ES-I3 (cell line): ENCODE measurements at regions not wholly inside any gene's neighbourhood (a gene's known extent, or its start where the extent isn't known, plus 50 kb on each side); places are given as distances from the start of the nearest gene placed in this dataset.

Experiments
- H3K36me3 ChIP-seq: 2 replicates; pipeline ENCODE4 v1.6.1; 2013; ENCODE audit warnings: mild to moderate bottlenecking, low read length, control low read depth, moderate library complexity; ENCODE audit not compliant: insufficient read depth
- H3K4me1 ChIP-seq: 2 replicates; pipeline ENCODE4 v1.6.1; 2013; ENCODE audit warnings: mild to moderate bottlenecking, control low read depth, low read length; ENCODE audit not compliant: insufficient read depth
- H3K9ac ChIP-seq: 2 replicates; pipeline ENCODE4 v1.6.1; 2013; ENCODE audit warnings: low read depth, mild to moderate bottlenecking, low read length, moderate library complexity
- H3K9me3 ChIP-seq: 2 replicates; pipeline ENCODE4 v1.6.1; 2013; ENCODE audit warnings: mild to moderate bottlenecking, low read length, moderate library complexity; ENCODE audit not compliant: control insufficient read depth, insufficient read depth

- no peak overlapping the region for H3K9ac ChIP-seq
- H3K9me3 ChIP-seq = peaks cover 6% of the 10 kb centered on the region; the same call in 1 of the 2 replicates
These were observed 232.6 kb downstream of the VRK1 start for GRCh38 chr14:97029800-97030199.

DNA sequence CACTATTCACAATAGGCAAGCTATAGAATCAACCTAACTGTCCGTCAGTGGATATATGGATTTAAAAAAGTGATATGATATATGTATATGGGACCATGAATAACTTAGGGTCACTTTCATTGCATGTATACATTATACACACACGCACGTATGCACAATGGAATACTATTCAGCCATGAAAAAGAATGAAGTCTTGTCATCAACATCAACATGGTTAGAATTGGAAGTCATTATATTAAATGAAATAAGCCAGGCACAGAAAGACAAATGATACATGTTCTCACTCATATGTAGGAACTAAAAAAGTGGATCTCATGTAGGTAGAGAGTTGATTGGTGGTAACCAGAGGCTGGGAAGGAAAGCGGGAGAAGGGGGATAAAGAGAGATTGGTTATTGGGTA lies 234.3 kb downstream of the VRK1 start:
- Histone ChIP-seq H3K4me1 (peaks cover 25% of the 10 kb centered on the region), H3K36me3 (no peaks in the 10 kb centered on the region), H3K9me3 (peaks cover 6% of the 10 kb centered on the region; the same call in 1 of the 2 replicates), H3K9ac (no peak overlapping the region)

More at GRCh38 chr14:97029800-97030199, 232.6 kb downstream of the VRK1 start:
- Histone ChIP-seq H3K4me1 (peaks cover 37% of the 10 kb centered on the region), H3K36me3 (no peaks in the 10 kb centered on the region)

- Histone ChIP-seq H3K36me3 (no peaks in the 10 kb centered on the region), H3K4me1 (peaks cover 4% of the 10 kb centered on the region), H3K9me3 (peaks cover 6% of the 10 kb centered on the region; the same call in 1 of the 2 replicates), H3K9ac (peak overlapping the region; percentile 63; the same call in 1 of the 2 replicates)
These were observed 236.4 kb downstream of the VRK1 start for GRCh38 chr14:97033556-97034081.

- no peaks in the 10 kb centered on the region for H3K4me1 ChIP-seq
- no peaks in the 10 kb centered on the region for H3K36me3 ChIP-seq
- H3K9ac ChIP-seq = no peak overlapping the region
- peaks cover 10% of the 10 kb centered on the region for H3K9me3 ChIP-seq
These were observed 239.1 kb downstream of the VRK1 start for GRCh38 chr14:97036086-97036852.

- Histone ChIP-seq H3K9me3 (peaks cover 4% of the 10 kb centered on the region; the same call in 1 of the 2 replicates), H3K9ac (no peak overlapping the region), H3K4me1 (no peaks in the 10 kb centered on the region), H3K36me3 (no peaks in the 10 kb centered on the region)
These were observed 242.7 kb downstream of the VRK1 start for GRCh38 chr14:97039717-97040363.

GRCh38 chr14:97046967-97047366 lies 249.8 kb downstream of the VRK1 start:
- H3K9ac ChIP-seq = no peak overlapping the region
- H3K4me1 ChIP-seq = no peaks in the 10 kb centered on the region
- no peaks in the 10 kb centered on the region for H3K36me3 ChIP-seq
- H3K9me3 ChIP-seq = no peaks in the 10 kb centered on the region

DNA sequence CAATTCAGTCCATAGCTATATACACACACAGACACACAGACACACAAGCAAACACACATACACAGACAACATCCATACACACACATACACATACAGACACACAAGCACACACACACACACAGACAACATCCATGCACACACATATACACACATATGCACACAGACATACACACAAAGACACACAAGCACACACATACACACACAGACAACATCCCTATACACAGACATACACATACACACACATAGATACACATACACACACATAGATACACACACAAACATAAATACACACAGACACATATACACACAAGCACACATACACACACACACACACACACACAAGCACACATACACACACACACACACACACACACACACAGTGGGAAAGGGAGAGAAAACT lies 254.8 kb downstream of the VRK1 start:
- H3K4me1 ChIP-seq = no peaks in the 10 kb centered on the region
- no peaks in the 10 kb centered on the region for H3K9me3 ChIP-seq

DNA sequence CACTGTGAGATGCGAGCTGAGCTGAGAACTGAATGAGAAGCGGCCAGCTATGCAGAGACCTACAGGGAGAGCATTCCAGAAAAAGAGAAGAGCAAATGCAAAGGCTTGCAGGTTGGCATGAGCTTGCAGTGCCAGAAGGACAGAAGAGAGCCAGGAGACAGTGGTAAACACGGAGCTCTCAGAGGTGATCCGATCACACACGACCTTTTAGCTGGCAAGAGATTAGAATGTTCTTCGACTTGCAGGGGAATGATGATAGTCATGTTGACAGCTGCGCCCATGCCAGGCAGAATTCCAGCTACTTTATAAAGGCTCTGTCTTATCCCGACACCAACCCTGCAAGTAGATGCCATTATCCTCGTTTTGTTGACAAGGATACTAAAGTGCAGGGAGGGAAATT lies 256.8 kb downstream of the VRK1 start:
- H3K9me3 ChIP-seq = no peaks in the 10 kb centered on the region
- no peaks in the 10 kb centered on the region for H3K36me3 ChIP-seq
- H3K4me1 ChIP-seq = no peaks in the 10 kb centered on the region
- H3K9ac ChIP-seq = no peak overlapping the region

More for the DNA sequence above, 254.8 kb downstream of the VRK1 start:
- Histone ChIP-seq H3K36me3 (no peaks in the 10 kb centered on the region), H3K9ac (no peak overlapping the region)

DNA sequence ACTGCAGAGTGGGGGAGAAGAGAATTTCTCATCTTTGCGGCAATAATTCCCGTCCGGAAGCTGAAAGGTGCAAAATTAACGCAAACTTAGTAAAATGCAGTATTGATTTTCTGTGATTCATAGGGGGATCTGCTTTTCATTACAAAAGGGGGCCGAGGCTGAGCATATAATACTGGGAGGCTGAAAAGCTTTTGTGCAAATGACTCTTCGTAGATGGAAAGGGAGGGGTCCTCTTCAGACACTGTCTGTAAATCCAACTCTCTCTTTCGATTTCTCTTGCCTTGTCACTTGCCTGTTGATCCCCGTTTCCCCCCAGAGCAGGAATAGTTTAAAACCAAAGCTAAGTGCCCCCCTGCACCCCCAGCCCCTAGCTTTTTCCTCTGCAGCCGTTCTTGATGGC lies 258.2 kb downstream of the VRK1 start:
- H3K9me3 ChIP-seq = no peaks in the 10 kb centered on the region
- H3K36me3 ChIP-seq = no peaks in the 10 kb centered on the region
- H3K4me1 ChIP-seq = no peaks in the 10 kb centered on the region
- H3K9ac ChIP-seq = no peak overlapping the region

DNA sequence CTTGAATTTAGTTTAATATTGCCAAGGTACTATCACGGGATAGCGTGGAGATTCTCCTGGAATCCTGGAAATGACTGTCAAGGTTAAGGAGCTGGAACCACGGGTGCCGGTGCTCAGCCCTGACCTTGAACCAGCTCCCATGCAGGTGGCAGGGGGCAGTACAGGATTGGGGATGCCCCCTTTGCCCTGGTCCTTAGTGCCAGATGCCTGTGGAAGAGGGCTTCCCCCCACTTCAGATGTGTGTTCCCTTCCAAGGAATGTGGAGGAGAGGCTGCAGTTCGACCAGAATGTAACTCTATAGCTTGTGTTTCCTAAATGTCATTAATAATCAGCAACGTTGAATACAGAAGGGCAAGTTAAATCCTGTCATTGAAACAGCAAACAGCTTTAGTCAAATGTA lies 258.9 kb downstream of the VRK1 start:
- H3K36me3 ChIP-seq = no peaks in the 10 kb centered on the region
- no peaks in the 10 kb centered on the region for H3K9me3 ChIP-seq
- no peak overlapping the region for H3K9ac ChIP-seq
- no peaks in the 10 kb centered on the region for H3K4me1 ChIP-seq

DNA sequence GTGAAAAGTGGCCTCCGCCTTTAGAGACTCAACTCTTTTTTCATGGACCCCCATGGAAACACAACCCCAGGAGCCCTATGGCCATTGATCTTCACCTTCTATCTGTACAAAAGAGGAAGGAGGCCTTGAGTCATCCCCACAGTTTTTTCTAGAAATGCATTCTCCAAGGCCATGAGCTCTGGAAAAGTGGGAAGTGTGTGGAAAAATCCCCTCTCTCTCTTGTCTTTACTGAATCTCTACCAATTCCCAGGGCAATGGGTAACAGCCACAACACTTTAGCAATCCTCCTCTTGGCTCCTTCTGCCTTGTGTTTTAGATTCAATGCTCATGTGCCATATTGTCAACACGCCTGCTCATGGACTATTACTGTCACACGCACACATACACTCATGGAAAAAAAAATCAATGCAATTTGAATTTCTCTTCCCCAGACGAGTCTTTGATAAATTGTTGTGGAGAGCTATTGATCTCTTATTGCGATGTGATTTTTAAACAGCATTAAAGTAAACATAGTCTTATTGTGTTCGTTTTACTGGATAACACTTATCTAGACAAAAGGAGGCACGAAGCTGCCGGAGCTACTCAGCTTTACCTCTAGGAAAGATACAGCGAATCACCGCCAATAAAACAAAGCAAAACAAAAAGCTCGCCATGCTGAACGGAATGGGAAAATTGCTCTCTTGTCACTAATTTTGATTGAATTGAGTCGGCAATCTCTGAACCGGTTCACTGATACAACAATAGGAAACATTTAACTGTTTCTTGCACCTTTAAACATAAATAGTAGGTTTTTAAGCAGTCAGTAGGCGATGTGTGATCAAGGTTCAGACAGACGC lies 260.3 kb downstream of the VRK1 start:
- no peaks in the 10 kb centered on the region for H3K9me3 ChIP-seq
- no peaks in the 10 kb centered on the region for H3K4me1 ChIP-seq
- H3K9ac ChIP-seq = no peak overlapping the region
- H3K36me3 ChIP-seq = no peaks in the 10 kb centered on the region

GRCh38 chr14:97058074-97058467 lies 260.9 kb downstream of the VRK1 start:
- H3K9me3 ChIP-seq = no peaks in the 10 kb centered on the region
- H3K4me1 ChIP-seq = no peaks in the 10 kb centered on the region
- H3K36me3 ChIP-seq = no peaks in the 10 kb centered on the region
- H3K9ac ChIP-seq = no peak overlapping the region

DNA sequence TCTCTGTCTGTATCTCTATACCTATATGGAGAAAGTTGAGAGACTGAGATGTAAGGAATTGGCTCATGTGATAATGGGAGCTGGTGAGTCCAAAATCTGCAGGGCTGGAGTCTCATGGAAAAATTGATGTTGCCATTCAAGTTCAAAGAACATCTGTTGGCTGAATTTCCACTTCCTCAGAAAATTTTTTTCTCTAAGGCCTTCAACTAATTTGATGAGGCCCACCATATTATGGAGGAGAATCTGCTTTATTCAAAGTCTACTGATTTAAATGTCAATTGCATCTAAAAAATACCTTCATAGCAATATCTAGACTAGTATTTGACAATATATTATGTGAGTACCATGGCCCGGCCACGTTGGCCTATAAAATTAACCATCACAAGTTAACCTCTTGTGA lies 261.4 kb downstream of the VRK1 start:
- H3K9me3 ChIP-seq = no peaks in the 10 kb centered on the region
- no peak overlapping the region for H3K9ac ChIP-seq
- H3K36me3 ChIP-seq = no peaks in the 10 kb centered on the region
- H3K4me1 ChIP-seq = no peaks in the 10 kb centered on the region

- Histone ChIP-seq H3K9me3 (no peaks in the 10 kb centered on the region), H3K9ac (no peak overlapping the region), H3K4me1 (no peaks in the 10 kb centered on the region), H3K36me3 (no peaks in the 10 kb centered on the region)
These were observed 264.0 kb downstream of the VRK1 start for GRCh38 chr14:97061198-97061597.
